ENCODE measurements at regions not wholly inside any gene's neighbourhood (a gene's known extent, or its start where the extent isn't known, plus 50 kb on each side); places are given as distances from the start of the nearest gene placed in this dataset.

- no peak for TF ChIP-seq EZH2 (IDR thresholded peaks at IDR 0.05)
- no peak for TF ChIP-seq POLR2AphosphoS5 (IDR thresholded peaks at IDR 0.05; ENCODE audit: borderline replicate concordance, low read depth, low read length)
- no peak for TF ChIP-seq FOXP2 (optimal IDR thresholded peaks at IDR 0.05; ENCODE audit: control extremely low read depth, extremely low read length, insufficient read depth)
These were observed 82.2 kb upstream of the VWDE start for GRCh38 chr7:12485845-12486244.
